ENCODE measurements at regions not wholly inside any gene's neighbourhood (a gene's known extent, or its start where the extent isn't known, plus 50 kb on each side); places are given as distances from the start of the nearest gene placed in this dataset.

DNA sequence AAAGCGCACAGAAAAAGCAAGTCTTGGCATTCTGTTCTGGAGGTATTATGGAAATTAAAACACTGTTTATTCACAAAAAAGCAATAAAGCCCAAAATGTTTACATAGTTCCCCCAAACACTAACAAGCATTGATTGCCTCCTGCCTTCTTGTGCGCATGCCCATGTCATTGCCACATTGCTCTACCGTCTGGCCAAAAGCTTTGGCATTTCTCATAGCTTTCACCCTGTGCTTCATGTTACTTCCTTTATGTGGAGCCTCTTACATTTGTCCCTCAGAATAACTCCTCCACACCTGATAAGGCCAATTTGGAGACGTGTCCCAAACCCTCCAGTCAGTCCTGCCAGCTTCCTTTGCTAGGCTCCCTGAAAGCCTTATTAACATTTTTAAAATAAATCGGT lies 680.8 kb downstream of the GBE1 start:
- TF ChIP-seq POLR2A (IDR thresholded peaks at IDR 0.05): no peak
- TF ChIP-seq, protein P1, sequence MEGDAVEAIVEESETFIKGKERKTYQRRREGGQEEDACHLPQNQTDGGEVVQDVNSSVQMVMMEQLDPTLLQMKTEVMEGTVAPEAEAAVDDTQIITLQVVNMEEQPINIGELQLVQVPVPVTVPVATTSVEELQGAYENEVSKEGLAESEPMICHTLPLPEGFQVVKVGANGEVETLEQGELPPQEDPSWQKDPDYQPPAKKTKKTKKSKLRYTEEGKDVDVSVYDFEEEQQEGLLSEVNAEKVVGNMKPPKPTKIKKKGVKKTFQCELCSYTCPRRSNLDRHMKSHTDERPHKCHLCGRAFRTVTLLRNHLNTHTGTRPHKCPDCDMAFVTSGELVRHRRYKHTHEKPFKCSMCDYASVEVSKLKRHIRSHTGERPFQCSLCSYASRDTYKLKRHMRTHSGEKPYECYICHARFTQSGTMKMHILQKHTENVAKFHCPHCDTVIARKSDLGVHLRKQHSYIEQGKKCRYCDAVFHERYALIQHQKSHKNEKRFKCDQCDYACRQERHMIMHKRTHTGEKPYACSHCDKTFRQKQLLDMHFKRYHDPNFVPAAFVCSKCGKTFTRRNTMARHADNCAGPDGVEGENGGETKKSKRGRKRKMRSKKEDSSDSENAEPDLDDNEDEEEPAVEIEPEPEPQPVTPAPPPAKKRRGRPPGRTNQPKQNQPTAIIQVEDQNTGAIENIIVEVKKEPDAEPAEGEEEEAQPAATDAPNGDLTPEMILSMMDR (IDR thresholded peaks at IDR 0.05): no peak
- no peak for TF ChIP-seq POLR2AphosphoS5 (IDR thresholded peaks at IDR 0.05)

All from prostate gland (tissue), 2 donors.